ENCODE measurements at regions not wholly inside any gene's neighbourhood (a gene's known extent, or its start where the extent isn't known, plus 50 kb on each side); places are given as distances from the start of the nearest gene placed in this dataset.

DNA sequence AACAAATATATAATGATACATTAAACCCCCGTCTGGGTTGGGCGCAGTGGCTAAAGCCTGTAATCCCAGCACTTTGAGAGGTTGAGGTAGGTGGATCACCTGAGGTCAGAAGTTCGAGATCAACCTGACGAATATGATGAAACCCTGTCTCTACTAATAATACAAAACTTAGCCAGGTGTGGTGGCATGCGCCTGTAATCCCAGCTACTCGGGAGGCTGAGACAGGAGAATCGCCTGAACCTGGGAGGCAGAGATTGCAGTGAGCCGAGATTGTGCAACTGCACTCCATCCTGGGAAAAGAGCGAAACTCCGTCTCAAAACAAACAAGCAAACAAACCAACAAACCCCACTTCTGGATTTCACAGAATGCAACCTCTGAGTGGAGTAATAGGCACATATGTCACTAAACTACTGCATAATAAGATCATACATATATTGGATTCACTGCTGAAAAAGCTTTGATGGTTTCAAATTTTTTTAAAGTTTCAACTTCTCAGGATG lies 718.2 kb downstream of the SI start:
- no peak for TF ChIP-seq POLR2A (IDR thresholded peaks at IDR 0.05)
- TF ChIP-seq, protein P1, sequence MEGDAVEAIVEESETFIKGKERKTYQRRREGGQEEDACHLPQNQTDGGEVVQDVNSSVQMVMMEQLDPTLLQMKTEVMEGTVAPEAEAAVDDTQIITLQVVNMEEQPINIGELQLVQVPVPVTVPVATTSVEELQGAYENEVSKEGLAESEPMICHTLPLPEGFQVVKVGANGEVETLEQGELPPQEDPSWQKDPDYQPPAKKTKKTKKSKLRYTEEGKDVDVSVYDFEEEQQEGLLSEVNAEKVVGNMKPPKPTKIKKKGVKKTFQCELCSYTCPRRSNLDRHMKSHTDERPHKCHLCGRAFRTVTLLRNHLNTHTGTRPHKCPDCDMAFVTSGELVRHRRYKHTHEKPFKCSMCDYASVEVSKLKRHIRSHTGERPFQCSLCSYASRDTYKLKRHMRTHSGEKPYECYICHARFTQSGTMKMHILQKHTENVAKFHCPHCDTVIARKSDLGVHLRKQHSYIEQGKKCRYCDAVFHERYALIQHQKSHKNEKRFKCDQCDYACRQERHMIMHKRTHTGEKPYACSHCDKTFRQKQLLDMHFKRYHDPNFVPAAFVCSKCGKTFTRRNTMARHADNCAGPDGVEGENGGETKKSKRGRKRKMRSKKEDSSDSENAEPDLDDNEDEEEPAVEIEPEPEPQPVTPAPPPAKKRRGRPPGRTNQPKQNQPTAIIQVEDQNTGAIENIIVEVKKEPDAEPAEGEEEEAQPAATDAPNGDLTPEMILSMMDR (IDR thresholded peaks at IDR 0.05), result no peak
